ACC112 (cell line): ENCODE measurements at regions not wholly inside any gene's neighbourhood (a gene's known extent, or its start where the extent isn't known, plus 50 kb on each side); places are given as distances from the start of the nearest gene placed in this dataset.

Experiments
- H2AFZ ChIP-seq: fragments of 200-600 bp; sonication (generic); one replicate; pipeline ENCODE4 v1.6.0; 2017; ENCODE audit warnings: antibody characterized with exemption, low read length; ENCODE audit not compliant: unreplicated experiment
- H3K27ac ChIP-seq: fragments of 200-600 bp; sonication (generic); 2 replicates; pipeline ENCODE4 v1.5.1; 2014; ENCODE audit warnings: low read depth, mild to moderate bottlenecking, antibody characterized with exemption, low read length, moderate library complexity
- H3K27me3 ChIP-seq: fragments of 200-600 bp; sonication (generic); 2 replicates; pipeline ENCODE4 v1.6.1; 2014; ENCODE audit warnings: mild to moderate bottlenecking, antibody characterized with exemption, low read length, moderate library complexity, mixed read lengths; ENCODE audit not compliant: insufficient read depth
- H3K36me3 ChIP-seq: fragments of 200-600 bp; sonication (generic); 2 replicates; pipeline ENCODE4 v1.6.1; 2016; ENCODE audit warnings: mild to moderate bottlenecking, antibody characterized with exemption, low read length, moderate library complexity, mixed read lengths; ENCODE audit not compliant: insufficient read depth
- H3K4me1 ChIP-seq: fragments of 200-600 bp; sonication (generic); one replicate; pipeline ENCODE4 v1.6.1; 2016; ENCODE audit warnings: low read length, mixed read lengths; ENCODE audit not compliant: insufficient read depth, unreplicated experiment, control insufficient read depth
- H3K4me3 ChIP-seq: fragments of 200-600 bp; sonication (generic); 2 replicates; pipeline ENCODE4 v1.5.1; 2014; ENCODE audit warnings: mild to moderate bottlenecking, low read depth, low read length
- H3K79me2 ChIP-seq: fragments of 200-600 bp; sonication (generic); one replicate; pipeline ENCODE4 v1.6.0; 2016; ENCODE audit warnings: low read length; ENCODE audit not compliant: control insufficient read depth, unreplicated experiment, insufficient read depth

DNA sequence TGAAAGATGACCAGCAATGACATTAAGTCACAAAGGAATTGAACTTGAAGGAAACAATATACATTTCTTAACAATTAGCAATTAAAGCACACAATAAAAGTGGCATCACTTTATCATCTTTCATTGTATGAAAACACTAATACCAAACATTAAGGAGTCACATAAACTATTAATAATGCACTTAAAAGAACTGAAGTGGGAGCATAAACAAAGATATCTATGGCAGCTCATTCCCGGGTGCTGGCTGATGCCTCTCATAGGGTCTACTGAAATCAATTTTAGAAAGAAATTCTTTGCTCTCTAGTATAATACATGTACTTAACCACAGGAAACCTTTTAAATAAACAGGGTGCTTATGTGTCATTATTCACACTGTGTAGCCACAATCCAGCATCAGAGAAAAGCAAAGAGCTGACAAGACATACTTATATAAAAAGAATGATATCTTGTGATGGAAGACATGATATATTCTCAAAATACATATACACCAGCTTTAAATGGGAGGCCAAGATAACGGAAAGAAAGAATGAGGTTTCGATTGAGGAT is 1207.8 kb downstream of the EFNB2 start:
- Histone ChIP-seq H3K36me3 (no peaks in the 10 kb centered on the region), H3K4me3 (no peak overlapping the region), H3K27me3 (no peaks in the 10 kb centered on the region), H3K27ac (no peak overlapping the region), H3K4me1 (no peaks in the 10 kb centered on the region), H2AFZ (no peak overlapping the region), H3K79me2 (no peaks in the 10 kb centered on the region)

DNA sequence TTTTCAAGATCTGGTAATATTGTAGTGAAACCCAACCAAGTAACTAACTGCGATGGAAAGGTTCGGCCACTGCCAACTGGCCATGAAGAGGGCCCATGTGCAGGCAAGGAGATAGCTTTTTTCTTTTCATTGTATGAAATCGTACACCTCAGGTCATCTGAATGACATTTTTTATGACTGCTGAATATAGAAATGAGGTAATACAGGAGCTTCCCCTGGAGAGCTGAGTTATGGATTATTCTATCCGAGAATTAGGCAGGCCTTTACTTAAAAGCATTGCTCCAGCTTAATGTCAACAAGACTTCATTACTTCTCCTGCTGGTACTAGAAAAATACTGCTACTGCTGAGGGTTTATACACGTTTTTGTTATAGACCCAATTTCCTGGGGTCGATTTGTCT is 1215.6 kb downstream of the EFNB2 start:
- no peaks in the 10 kb centered on the region for H3K27me3 ChIP-seq
- no peaks in the 10 kb centered on the region for H3K79me2 ChIP-seq
- H3K36me3 ChIP-seq: no peaks in the 10 kb centered on the region
- H2AFZ ChIP-seq: no peak overlapping the region
- H3K27ac ChIP-seq: no peak overlapping the region
- no peak overlapping the region for H3K4me3 ChIP-seq
- H3K4me1 ChIP-seq: no peaks in the 10 kb centered on the region

DNA sequence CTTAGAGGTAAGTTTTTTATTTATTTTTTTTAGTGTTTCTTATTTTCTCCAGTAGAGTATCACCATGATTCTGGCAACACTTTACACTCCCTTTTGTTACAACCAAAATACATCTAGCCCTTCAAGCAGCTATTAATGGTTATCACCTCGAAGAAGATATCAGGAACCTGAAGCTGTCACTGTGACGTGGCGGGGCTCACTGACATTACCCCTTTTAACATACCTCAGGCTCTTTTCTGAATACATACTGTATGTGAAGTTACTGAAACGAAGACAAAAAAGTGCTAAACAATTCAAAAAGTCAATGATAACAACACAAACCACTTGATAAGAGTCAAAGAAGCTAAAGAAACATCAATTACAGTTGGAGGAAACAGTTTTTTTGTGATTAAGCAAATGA is 1218.7 kb downstream of the EFNB2 start:
- H2AFZ ChIP-seq: no peak overlapping the region
- H3K4me3 ChIP-seq: no peak overlapping the region
- no peaks in the 10 kb centered on the region for H3K27me3 ChIP-seq
- no peaks in the 10 kb centered on the region for H3K4me1 ChIP-seq
- H3K79me2 ChIP-seq: no peaks in the 10 kb centered on the region
- H3K36me3 ChIP-seq: no peaks in the 10 kb centered on the region
- H3K27ac ChIP-seq: no peak overlapping the region

DNA sequence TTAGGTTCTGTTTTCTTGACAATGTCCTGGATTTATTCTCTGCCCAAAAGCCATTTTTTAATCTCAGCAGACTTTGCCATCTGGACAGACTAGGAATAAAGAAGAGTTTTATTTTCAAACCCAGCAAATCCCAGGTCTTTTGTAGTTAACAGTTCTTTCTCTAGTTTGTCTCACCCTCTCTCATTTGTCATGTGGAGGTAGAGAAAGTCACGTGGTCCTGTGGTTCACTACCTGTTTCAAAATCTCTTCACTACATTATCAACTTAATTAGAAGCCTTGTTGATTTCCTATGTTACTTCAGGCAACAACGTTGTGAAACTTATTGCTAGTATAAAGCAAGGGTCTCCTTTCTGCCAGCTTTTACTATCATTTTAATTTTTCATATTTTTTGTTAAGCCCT is 1222.6 kb downstream of the EFNB2 start:
- Histone ChIP-seq H3K4me1 (no peaks in the 10 kb centered on the region), H3K27me3 (no peaks in the 10 kb centered on the region), H3K4me3 (no peak overlapping the region), H3K27ac (no peak overlapping the region), H2AFZ (no peak overlapping the region), H3K36me3 (no peaks in the 10 kb centered on the region), H3K79me2 (no peaks in the 10 kb centered on the region)

DNA sequence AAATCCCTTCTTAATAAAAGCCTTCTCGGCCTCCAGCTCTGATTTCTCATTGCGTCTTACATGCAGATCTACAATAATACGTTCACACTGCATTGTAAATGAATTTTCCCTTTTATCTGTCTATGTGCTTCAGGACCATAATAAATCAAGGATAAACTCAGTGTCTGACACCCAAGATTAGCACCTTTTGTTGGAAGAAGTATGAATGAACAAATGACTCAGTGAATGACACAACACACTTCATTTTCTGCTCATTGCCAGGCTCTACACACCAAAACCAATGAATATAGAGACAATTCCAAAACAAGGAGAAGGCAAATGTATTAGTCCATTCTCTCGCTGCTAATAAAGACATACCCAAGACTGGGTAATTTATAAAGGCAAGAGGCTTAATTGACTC is 1224.4 kb downstream of the EFNB2 start:
- H2AFZ ChIP-seq: no peak overlapping the region
- no peaks in the 10 kb centered on the region for H3K36me3 ChIP-seq
- no peaks in the 10 kb centered on the region for H3K4me1 ChIP-seq
- H3K79me2 ChIP-seq: no peaks in the 10 kb centered on the region
- no peak overlapping the region for H3K4me3 ChIP-seq
- H3K27me3 ChIP-seq: no peaks in the 10 kb centered on the region
- no peak overlapping the region for H3K27ac ChIP-seq

DNA sequence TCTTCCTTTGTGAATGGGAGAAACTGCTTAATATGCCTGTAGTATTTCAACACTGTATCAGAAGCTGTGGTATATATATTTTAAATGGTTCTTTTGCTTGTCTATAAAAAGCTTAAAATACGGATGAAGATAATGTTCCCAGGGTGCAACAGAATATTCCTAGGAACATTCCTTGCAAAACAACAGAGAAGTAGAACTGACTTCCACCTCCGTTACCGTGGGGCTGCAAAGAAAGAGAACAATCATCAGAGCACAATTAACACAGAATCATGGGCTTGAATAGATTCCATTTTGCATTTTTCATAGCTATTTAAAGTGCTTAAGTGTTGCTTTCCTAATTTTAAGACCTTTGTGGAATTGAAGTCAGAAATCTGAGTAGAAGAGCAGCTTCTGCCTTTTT is 1227.7 kb downstream of the EFNB2 start:
- H3K36me3 ChIP-seq: no peaks in the 10 kb centered on the region
- H3K27me3 ChIP-seq: no peaks in the 10 kb centered on the region
- H2AFZ ChIP-seq: no peak overlapping the region
- H3K4me1 ChIP-seq: no peaks in the 10 kb centered on the region
- H3K4me3 ChIP-seq: no peak overlapping the region
- no peaks in the 10 kb centered on the region for H3K79me2 ChIP-seq
- no peak overlapping the region for H3K27ac ChIP-seq

DNA sequence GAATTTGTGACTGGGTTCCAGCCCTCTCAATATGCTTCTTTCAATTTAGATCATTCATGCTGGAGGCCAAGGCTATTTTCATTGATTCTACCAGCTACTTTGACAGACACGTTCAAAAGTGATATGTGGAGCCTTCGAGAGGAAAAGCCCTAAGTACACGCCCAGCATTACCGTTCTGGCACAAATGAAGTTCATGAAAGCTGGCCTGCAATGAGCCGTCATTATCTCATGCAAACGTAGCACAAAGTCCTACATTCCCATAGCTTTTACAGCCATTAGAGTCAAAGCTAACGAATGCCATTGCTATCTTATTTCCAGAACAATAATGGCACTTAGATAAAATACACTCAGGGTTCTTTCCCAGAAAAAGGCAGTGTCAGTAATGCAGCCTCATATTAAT is 1237.6 kb downstream of the EFNB2 start:
- H3K27me3 ChIP-seq: no peaks in the 10 kb centered on the region
- no peaks in the 10 kb centered on the region for H3K4me1 ChIP-seq
- H3K4me3 ChIP-seq: no peak overlapping the region
- no peak overlapping the region for H3K27ac ChIP-seq
- no peaks in the 10 kb centered on the region for H3K79me2 ChIP-seq
- no peak overlapping the region for H2AFZ ChIP-seq
- no peaks in the 10 kb centered on the region for H3K36me3 ChIP-seq

DNA sequence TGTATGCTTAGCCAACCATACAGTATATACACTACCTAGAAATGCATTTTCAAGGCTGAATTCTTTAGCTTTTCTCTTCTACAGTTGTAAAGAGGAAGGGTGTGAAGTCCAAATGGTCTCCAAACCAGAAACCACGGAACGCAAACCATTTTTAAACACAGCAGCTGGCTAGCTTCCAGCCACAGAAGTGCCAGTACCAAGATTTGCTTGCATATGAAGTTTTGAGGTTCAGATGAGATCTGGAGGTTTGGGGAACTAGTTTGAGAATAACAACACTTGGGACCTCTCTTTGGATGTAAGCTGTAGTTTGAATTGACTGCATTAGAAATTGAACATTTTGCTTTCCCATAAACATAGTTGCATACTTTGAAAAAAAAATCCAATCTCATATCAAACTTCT is 1243.5 kb downstream of the EFNB2 start:
- no peaks in the 10 kb centered on the region for H3K4me1 ChIP-seq
- no peak overlapping the region for H2AFZ ChIP-seq
- H3K36me3 ChIP-seq: no peaks in the 10 kb centered on the region
- H3K27ac ChIP-seq: no peak overlapping the region
- no peaks in the 10 kb centered on the region for H3K79me2 ChIP-seq
- no peak overlapping the region for H3K4me3 ChIP-seq
- no peaks in the 10 kb centered on the region for H3K27me3 ChIP-seq

DNA sequence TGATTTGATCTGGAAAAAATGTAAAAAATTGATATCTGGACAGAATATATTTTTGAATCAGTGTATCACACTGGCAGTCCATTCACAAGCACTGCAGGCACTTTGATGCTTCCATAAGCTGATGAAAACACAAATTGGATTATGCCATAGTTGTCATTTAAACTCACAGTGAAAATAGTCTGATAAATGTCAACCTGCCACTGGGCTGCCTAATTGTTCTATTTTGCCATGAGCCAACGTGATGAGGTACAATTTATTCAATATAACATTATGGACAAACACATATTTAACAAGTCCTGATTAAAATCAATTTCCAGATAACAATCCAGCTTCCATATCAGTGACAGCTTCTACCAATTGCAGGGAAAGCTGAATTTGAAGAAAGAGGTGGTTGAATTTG is 1244.9 kb downstream of the EFNB2 start:
- H3K4me1 ChIP-seq: no peaks in the 10 kb centered on the region
- H2AFZ ChIP-seq: no peak overlapping the region
- no peaks in the 10 kb centered on the region for H3K36me3 ChIP-seq
- no peaks in the 10 kb centered on the region for H3K79me2 ChIP-seq
- no peak overlapping the region for H3K27ac ChIP-seq
- no peak overlapping the region for H3K4me3 ChIP-seq
- H3K27me3 ChIP-seq: no peaks in the 10 kb centered on the region

DNA sequence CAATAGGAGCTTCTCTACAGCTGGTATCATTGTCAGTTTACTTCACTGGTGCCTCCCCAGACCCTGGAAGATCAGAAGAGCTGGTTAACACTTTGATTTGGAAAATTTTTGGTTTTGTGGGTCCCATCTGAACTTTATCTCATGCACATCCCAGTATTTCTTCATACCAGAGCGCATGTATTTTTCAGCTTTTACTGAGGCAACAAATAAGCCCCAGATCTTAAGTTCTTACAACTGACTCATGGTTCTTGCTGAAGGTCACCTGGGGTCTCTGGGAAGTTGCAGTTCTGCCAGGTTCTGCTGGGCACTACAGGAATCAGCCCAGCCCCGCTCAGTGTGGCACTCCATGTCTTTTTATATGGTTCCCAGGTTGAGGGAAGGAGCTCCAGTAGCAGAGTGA is 1249.9 kb downstream of the EFNB2 start:
- H2AFZ ChIP-seq: no peak overlapping the region
- H3K27me3 ChIP-seq: no peaks in the 10 kb centered on the region
- H3K4me1 ChIP-seq: no peaks in the 10 kb centered on the region
- H3K36me3 ChIP-seq: no peaks in the 10 kb centered on the region
- no peak overlapping the region for H3K4me3 ChIP-seq
- H3K27ac ChIP-seq: no peak overlapping the region
- no peaks in the 10 kb centered on the region for H3K79me2 ChIP-seq

DNA sequence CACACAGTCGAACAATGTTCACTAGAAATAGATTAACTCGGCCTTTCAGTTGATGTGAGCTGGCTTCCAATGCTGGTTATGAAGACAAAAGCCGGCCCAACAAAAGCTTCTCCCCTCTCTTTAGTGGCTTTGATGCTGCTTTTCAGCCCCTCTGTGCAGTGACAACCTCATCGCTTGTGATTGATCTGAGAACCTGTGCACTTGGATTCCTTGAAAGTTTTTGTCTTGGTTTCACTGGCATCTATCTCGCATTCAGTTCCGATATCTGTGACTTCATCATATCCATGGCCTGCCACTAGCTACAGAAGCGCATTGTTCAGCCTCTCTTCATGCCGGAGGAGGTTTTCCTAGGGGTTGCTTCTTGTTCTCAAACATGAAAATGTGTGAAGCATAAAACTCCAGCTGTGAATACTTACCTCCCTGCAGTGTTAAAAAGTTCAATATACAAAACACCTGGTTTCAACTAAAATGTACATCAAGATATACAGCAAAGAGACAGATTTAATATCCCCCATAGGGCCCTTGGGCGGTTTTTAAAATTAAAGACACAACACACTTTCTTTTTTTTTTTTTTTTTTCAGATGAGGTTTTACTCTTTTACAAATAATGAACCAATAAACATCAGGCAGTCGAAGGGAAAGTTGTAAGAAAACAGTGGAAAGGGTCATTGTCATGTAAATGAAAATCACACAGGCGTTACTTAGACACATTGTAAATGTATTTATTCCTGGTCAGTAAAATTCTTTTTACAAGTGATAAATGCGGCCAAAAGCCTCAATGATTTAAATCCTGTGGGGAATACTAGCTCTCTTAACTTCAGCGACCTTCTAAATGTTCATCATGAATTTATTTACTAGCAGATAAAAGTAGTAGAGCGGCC is 1252.8 kb downstream of the EFNB2 start:
- no peak overlapping the region for H2AFZ ChIP-seq
- H3K27me3 ChIP-seq: no peaks in the 10 kb centered on the region
- no peak overlapping the region for H3K27ac ChIP-seq
- H3K4me3 ChIP-seq: no peak overlapping the region
- H3K36me3 ChIP-seq: no peaks in the 10 kb centered on the region
- no peaks in the 10 kb centered on the region for H3K4me1 ChIP-seq
- H3K79me2 ChIP-seq: no peaks in the 10 kb centered on the region
